K562 (cell line): ENCODE measurements at regions not wholly inside any gene's neighbourhood (a gene's known extent, or its start where the extent isn't known, plus 50 kb on each side); places are given as distances from the start of the nearest gene placed in this dataset.

Experiments used
- ATAC-seq: fragments of 200-7000 bp; cut with Tn5 transposase; 3 replicates; pipeline ENCODE4 v1.9.1; 2020; ENCODE audit warnings: moderate library complexity
- BruUV-seq: library from RNA; stranded (reverse); fragments of 400-500 nt; replicated peaks from 2 replicates; lab custom pipeline; 2021; lab: Mats Ljungman, UMichigan
- CTCF ChIA-PET: fragments of 300-600 bp; formaldehyde crosslinking; extraction: SDS; loops from one replicate; lab custom pipeline; 2021; ENCODE audit warnings: low intra/inter-chr PET ratio; lab: Yijun Ruan, JAX
- POLR2A ChIA-PET: fragments of 300-600, 350-650 bp; sonication (Branson Sonifier 250); formaldehyde crosslinking; extraction: SDS; loops from one replicate; lab custom pipeline; 2021; ENCODE audit warnings: antibody characterized with exemption, inconsistent platforms; lab: Yijun Ruan, JAX
- DNase-seq, 4 experiments: peaks; one replicate each; pipeline versions ENCODE4 v3.0.0 to v3.0.0-alpha.2; 2011 to 2018; ENCODE audit warnings: low spot score in 3 of 4, mixed read lengths in 3 of 4; ENCODE audit errors: extremely low read depth in 1 of 4
- FAIRE-seq: peaks from 2 replicates; lab custom pipeline; 2011; peaks lifted over from hg19 to GRCh38; lab: Jason Lieb, UNC
- H2AFZ ChIP-seq: 2 replicates; pipeline ENCODE4 v1.6.0; 2011; ENCODE audit warnings: low read depth, low read length, control low read depth, inconsistent platforms
- H3K27ac ChIP-seq: fragments of 200-600 bp; 3 replicates; pipeline ENCODE4 v1.8.0; 2011; ENCODE audit warnings: low read depth, mild to moderate bottlenecking, control low read depth, inconsistent platforms, low read length, moderate library complexity, mixed read lengths; ENCODE audit errors: extremely low read depth
- H3K27me3 ChIP-seq, 2 experiments: fragments of 300-600 bp in 1 of 2; 2 replicates in 1 of 2; 3 replicates in 1 of 2; pipeline versions ENCODE4 v1.6.0 to v1.8.0; 2011; ENCODE audit warnings: inconsistent platforms in 2 of 2, low read length in 2 of 2, mild to moderate bottlenecking in 1 of 2, mixed read lengths in 1 of 2, moderate library complexity in 1 of 2; ENCODE audit not compliant: control insufficient read depth in 2 of 2, insufficient read depth in 2 of 2
- H3K36me3 ChIP-seq: fragments of 300-600 bp; 3 replicates; pipeline ENCODE4 v1.8.0; 2011; ENCODE audit warnings: mild to moderate bottlenecking, low read length, inconsistent platforms; ENCODE audit not compliant: control insufficient read depth, insufficient read depth
- H3K4me1 ChIP-seq, 2 experiments: fragments of 200-600 bp in 1 of 2; replicated peaks in 1 of 2; 2 replicates in 1 of 2; 3 replicates in 1 of 2; pipeline versions ENCODE4 v1.5.1 to v1.8.0; 2011; ENCODE audit warnings: inconsistent platforms in 2 of 2, low read length in 2 of 2, mild to moderate bottlenecking in 1 of 2, mixed read lengths in 1 of 2, moderate library complexity in 1 of 2; ENCODE audit not compliant: control insufficient read depth in 2 of 2, insufficient read depth in 2 of 2
- H3K4me2 ChIP-seq: 2 replicates; pipeline ENCODE4 v1.6.1; 2011; ENCODE audit warnings: low read length, control low read depth, inconsistent platforms, mixed read lengths; ENCODE audit not compliant: insufficient read depth
- H3K4me3 ChIP-seq: fragments of 200-600 bp; sonication (generic), shearing (Covaris generic); 2 replicates; pipeline ENCODE4 v1.5.1; 2016; ENCODE audit warnings: control low read depth, inconsistent platforms
- H3K79me2 ChIP-seq: fragments of 200-600 bp; 3 replicates; pipeline ENCODE4 v1.8.0; 2011; ENCODE audit warnings: low read length, inconsistent platforms; ENCODE audit not compliant: control insufficient read depth, insufficient read depth
- H3K9ac ChIP-seq, 2 experiments: 2 replicates each; pipeline versions ENCODE4 v1.6.0 to v1.6.1; 2011; ENCODE audit warnings: low read depth in 2 of 2, low read length in 2 of 2, control low read depth in 1 of 2, inconsistent platforms in 1 of 2, mild to moderate bottlenecking in 1 of 2, mixed read lengths in 1 of 2; ENCODE audit not compliant: insufficient read depth in 1 of 2
- H3K9me1 ChIP-seq: one replicate; pipeline ENCODE4 v1.6.0; 2011; ENCODE audit warnings: inconsistent platforms, mild to moderate bottlenecking, low read length, moderate library complexity; ENCODE audit not compliant: control insufficient read depth, insufficient read depth
- H3K9me3 ChIP-seq: replicated peaks from 2 replicates; pipeline ENCODE4 v1.5.1; 2011; ENCODE audit warnings: low read depth, low read length, inconsistent platforms; ENCODE audit not compliant: control insufficient read depth, insufficient read depth
- H4K20me1 ChIP-seq: replicated peaks from 2 replicates; pipeline ENCODE4 v1.6.1; 2011; ENCODE audit warnings: low read length, inconsistent platforms, mixed read lengths; ENCODE audit not compliant: control insufficient read depth, insufficient read depth
- ARID3A ChIP-seq: IDR thresholded peaks from 2 replicates; pipeline ENCODE4 v1.6.1; 2012; ENCODE audit warnings: low read depth, low read length, improper control_type of control experiment, borderline replicate concordance
- BACH1 ChIP-seq: fragments of 200-800 bp; sonication (Bioruptor generic); IDR thresholded peaks from 2 replicates; pipeline ENCODE4 v1.6.1; 2016; ENCODE audit warnings: missing genetic modification characterization, missing compliant biosample characterization
- FOXM1 ChIP-seq, 2 experiments: fragments of 450-650 bp in 1 of 2; sonication (generic) in 1 of 2; formaldehyde crosslinking in 1 of 2; IDR thresholded peaks; 2 replicates each; pipeline versions ENCODE4 v1.6.1 to v1.9.0; 2017 to 2022; ENCODE audit warnings: low read depth in 2 of 2, mild to moderate bottlenecking in 2 of 2, missing genetic modification reagents in 1 of 2, moderate library complexity in 1 of 2
- MCM3 ChIP-seq: fragments of 450-650 bp; IDR thresholded peaks from 2 replicates; pipeline ENCODE4 v1.6.1; 2016
- MEF2A ChIP-seq: IDR thresholded peaks from 2 replicates; pipeline ENCODE4 v1.6.1; 2011; ENCODE audit warnings: low read depth, mild to moderate bottlenecking, low read length, moderate library complexity; ENCODE audit not compliant: control insufficient read depth
- PREB ChIP-seq: sonication (generic); formaldehyde crosslinking; IDR thresholded peaks from 2 replicates; pipeline ENCODE4 v1.8.1; 2023; ENCODE audit warnings: mild to moderate bottlenecking, missing genetic modification reagents
- SMARCA4 ChIP-seq: fragments of 450-650 bp; IDR thresholded peaks from 2 replicates; pipeline ENCODE4 v1.6.1; 2016
- TAF9B ChIP-seq: fragments of 450-650 bp; IDR thresholded peaks from 2 replicates; pipeline ENCODE4 v1.6.1; 2018; ENCODE audit warnings: mild to moderate bottlenecking; ENCODE audit not compliant: partially characterized antibody
- TCF3 ChIP-seq: sonication (generic); formaldehyde crosslinking; IDR thresholded peaks from 2 replicates; pipeline ENCODE4 v1.4.0; 2020; ENCODE audit warnings: mild to moderate bottlenecking, missing genetic modification reagents
- WGBS: fragments of 100-300 bp; shearing (Covaris generic); methylation state at CpG from one replicate; pipeline ENCODE4 v1.1.6; 2016; ENCODE audit warnings: low coverage, mixed read lengths; ENCODE audit not compliant: insufficient coverage; ENCODE audit errors: missing lambda C conversion rate; 5-methylcytosine and 5-hydroxymethylcytosine counted together
- in situ Hi-C: fragments of 300-500 bp; cut with MboI; formaldehyde crosslinking; loops from 4 replicates; pipeline ENCODE4 v1.15.0; 2018; ENCODE audit warnings: inconsistent platforms, mixed read lengths
- intact Hi-C: fragments of 100-400 bp; cut with micrococcal nuclease; formaldehyde crosslinking; loops from 2 replicates; pipeline ENCODE4 v1.14.2; 2022
- TF ChIP-seq, protein P1 (sequence below): IDR thresholded peaks from 3 replicates; pipeline ENCODE4 v1.6.1; 2011; ENCODE audit warnings: borderline replicate concordance, mild to moderate bottlenecking; ENCODE audit not compliant: insufficient read length, insufficient read depth
- TF ChIP-seq, protein P2 (sequence below): fragments of 450-650 bp; IDR thresholded peaks from 2 replicates; pipeline ENCODE4 v1.6.1; 2018; ENCODE audit warnings: mild to moderate bottlenecking, low read depth; ENCODE audit not compliant: partially characterized antibody
- TF ChIP-seq, protein P3 (sequence below): fragments of 250-450 bp; sonication (Bioruptor Pico); IDR thresholded peaks from 2 replicates; pipeline ENCODE4 v1.8.0; 2022; ENCODE audit warnings: inconsistent platforms

- Histone ChIP-seq H3K9me1 (no peaks in the 10 kb centered on the region), H3K9me3 (no peaks in the 10 kb centered on the region; the same call in 1 of the 2 replicates), H3K79me2 (no peaks in the 10 kb centered on the region), H3K36me3 (no peaks in the 10 kb centered on the region), H3K27ac (no peak overlapping the region), H3K4me3 (no peak overlapping the region), H4K20me1 (no peaks in the 10 kb centered on the region), H3K27me3 (no peaks in the 10 kb centered on the region), H3K9ac (no peak overlapping the region), H3K4me2 (no peak overlapping the region), H3K4me1 (no peaks in the 10 kb centered on the region), H2AFZ (no peak overlapping the region)
- 0% methylated on average over 5 of the region's 5 CpGs for WGBS
- TF ChIP-seq FOXM1 (IDR thresholded peaks at IDR 0.05; ENCODE audit: low read depth) (no peak), FOXM1 (CRISPR knock-in tag; IDR thresholded peaks at IDR 0.05; ENCODE audit: low read depth) (no peak), TCF3 (CRISPR knock-in tag) (no peak), ARID3A (no peak), PREB (CRISPR knock-in tag) (no peak), TAF9B (no peak), MCM3 (no peak), MEF2A (no peak), BACH1 (tag) (no peak), SMARCA4 (no peak)
- TF ChIP-seq, protein P1, sequence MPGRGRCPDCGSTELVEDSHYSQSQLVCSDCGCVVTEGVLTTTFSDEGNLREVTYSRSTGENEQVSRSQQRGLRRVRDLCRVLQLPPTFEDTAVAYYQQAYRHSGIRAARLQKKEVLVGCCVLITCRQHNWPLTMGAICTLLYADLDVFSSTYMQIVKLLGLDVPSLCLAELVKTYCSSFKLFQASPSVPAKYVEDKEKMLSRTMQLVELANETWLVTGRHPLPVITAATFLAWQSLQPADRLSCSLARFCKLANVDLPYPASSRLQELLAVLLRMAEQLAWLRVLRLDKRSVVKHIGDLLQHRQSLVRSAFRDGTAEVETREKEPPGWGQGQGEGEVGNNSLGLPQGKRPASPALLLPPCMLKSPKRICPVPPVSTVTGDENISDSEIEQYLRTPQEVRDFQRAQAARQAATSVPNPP, result no peak
- TF ChIP-seq, protein P2, sequence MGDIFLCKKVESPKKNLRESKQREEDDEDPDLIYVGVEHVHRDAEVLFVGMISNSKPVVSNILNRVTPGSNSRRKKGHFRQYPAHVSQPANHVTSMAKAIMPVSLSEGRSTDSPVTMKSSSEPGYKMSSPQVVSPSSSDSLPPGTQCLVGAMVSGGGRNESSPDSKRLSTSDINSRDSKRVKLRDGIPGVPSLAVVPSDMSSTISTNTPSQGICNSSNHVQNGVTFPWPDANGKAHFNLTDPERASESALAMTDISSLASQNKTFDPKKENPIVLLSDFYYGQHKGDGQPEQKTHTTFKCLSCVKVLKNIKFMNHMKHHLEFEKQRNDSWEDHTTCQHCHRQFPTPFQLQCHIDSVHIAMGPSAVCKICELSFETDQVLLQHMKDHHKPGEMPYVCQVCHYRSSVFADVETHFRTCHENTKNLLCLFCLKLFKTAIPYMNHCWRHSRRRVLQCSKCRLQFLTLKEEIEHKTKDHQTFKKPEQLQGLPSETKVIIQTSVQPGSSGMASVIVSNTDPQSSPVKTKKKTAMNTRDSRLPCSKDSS, result no peak
- TF ChIP-seq, protein P3, sequence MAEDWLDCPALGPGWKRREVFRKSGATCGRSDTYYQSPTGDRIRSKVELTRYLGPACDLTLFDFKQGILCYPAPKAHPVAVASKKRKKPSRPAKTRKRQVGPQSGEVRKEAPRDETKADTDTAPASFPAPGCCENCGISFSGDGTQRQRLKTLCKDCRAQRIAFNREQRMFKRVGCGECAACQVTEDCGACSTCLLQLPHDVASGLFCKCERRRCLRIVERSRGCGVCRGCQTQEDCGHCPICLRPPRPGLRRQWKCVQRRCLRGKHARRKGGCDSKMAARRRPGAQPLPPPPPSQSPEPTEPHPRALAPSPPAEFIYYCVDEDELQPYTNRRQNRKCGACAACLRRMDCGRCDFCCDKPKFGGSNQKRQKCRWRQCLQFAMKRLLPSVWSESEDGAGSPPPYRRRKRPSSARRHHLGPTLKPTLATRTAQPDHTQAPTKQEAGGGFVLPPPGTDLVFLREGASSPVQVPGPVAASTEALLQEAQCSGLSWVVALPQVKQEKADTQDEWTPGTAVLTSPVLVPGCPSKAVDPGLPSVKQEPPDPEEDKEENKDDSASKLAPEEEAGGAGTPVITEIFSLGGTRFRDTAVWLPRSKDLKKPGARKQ (CRISPR knock-in tag), result no peak
- ChIA-PET CTCF (no interaction called here), POLR2A (no interaction called here)
- intact Hi-C loops, result no loop called here
- FAIRE-seq, result no peak
- no peak for ATAC-seq
- DNase-seq, result no peak
- no TSS peak for BruUV-seq
- in situ Hi-C loops, result no loop called here
These were observed 480.9 kb upstream of the NOX3 start for GRCh38 chr6:155936551-155936950.
